Stimulated activated naive B cell treated with anti-CD40 and anti-IgM and Interleukin-4, amounts not matched to agents 10 μg/mL and 1 μg/mL and 100 μg/mL, for 72 hours (primary cell): ENCODE measurements at regions not wholly inside any gene's neighbourhood (a gene's known extent, or its start where the extent isn't known, plus 50 kb on each side); places are given as distances from the start of the nearest gene placed in this dataset.
"Not testable (repeated sequence)": the region's sequence is repeated elsewhere in the genome, so short reads cannot be mapped to it uniquely, and the experiment has no call there.

Experiments
- ATAC-seq, 2 donors: fragments of 150-1000 bp; cut with Tn5 transposase; replicated peaks; 2 replicates each; pipeline ENCODE4 v1.10.0; 2021; ENCODE audit warnings: moderate library complexity in 1 of 2
- DNase-seq: peaks from one replicate; pipeline ENCODE4 v3.0.0; 2021
- H3K27ac Mint-ChIP-seq: one replicate; pipeline ENCODE4 v1.8.0; 2022; ENCODE audit warnings: mild to moderate bottlenecking, mixed read lengths
- H3K27me3 Mint-ChIP-seq, 2 donors: one replicate each; pipeline ENCODE4 v1.8.0; 2022; ENCODE audit warnings: mixed read lengths in 2 of 2
- H3K36me3 Mint-ChIP-seq, 2 donors: one replicate each; pipeline ENCODE4 v1.8.0; 2022; ENCODE audit warnings: mixed read lengths in 2 of 2, mild to moderate bottlenecking in 1 of 2
- H3K4me1 Mint-ChIP-seq, 2 donors: one replicate each; pipeline ENCODE4 v1.8.0; 2022; ENCODE audit warnings: mixed read lengths in 2 of 2, mild to moderate bottlenecking in 1 of 2
- H3K4me3 Mint-ChIP-seq, 2 donors: one replicate each; pipeline ENCODE4 v1.8.0; 2022; ENCODE audit warnings: mild to moderate bottlenecking in 2 of 2, mixed read lengths in 2 of 2, moderate library complexity in 1 of 2
- H3K9me3 Mint-ChIP-seq, 2 donors: one replicate each; pipeline ENCODE4 v1.8.0; 2022; ENCODE audit warnings: mixed read lengths in 2 of 2, mild to moderate bottlenecking in 1 of 2

DNA sequence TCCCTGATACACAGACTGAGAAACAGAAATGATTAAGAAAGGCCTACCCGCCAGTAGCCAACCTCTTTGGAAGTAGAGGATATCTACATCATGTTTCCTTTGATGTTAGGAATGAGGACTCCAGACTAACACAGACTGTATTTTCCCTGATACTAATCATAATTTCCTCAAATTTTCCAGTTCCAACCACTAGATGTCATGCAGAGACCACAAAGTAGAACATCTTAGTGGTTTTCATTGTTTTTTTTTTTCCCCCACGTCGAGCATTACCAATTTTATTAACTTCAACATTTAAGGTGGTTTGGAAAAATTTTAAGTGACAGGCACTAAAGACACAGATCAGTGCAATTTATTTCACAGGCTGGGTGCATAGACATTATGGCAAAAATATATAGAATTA lies 303.6 kb downstream of the ANKRD30BL start:
- H3K27ac Mint-ChIP-seq, H3K9me3 Mint-ChIP-seq, H3K36me3 Mint-ChIP-seq, DNase-seq, H3K4me3 Mint-ChIP-seq, H3K4me1 Mint-ChIP-seq, H3K27me3 Mint-ChIP-seq: not testable (repeated sequence)
- peak in 1 of 2 donors; percentile 44 for ATAC-seq
